Osteoblast (primary cell): ENCODE measurements at regions not wholly inside any gene's neighbourhood (a gene's known extent, or its start where the extent isn't known, plus 50 kb on each side); places are given as distances from the start of the nearest gene placed in this dataset.

Experiments used
- DNase-seq: peaks from one replicate; pipeline ENCODE4 v3.0.0; 2011; ENCODE audit warnings: low spot score, mixed read lengths; ENCODE audit not compliant: insufficient read length; ENCODE audit errors: missing footprints
- H2AFZ ChIP-seq: 2 replicates; pipeline ENCODE4 v1.6.0; 2011; ENCODE audit warnings: mild to moderate bottlenecking, low read length
- H3K27ac ChIP-seq: 2 replicates; pipeline ENCODE4 v1.5.1; 2011; ENCODE audit warnings: mild to moderate bottlenecking, low read depth, low read length, moderate library complexity
- H3K27me3 ChIP-seq: 2 replicates; pipeline ENCODE4 v1.6.0; 2012; ENCODE audit warnings: mild to moderate bottlenecking, control low read depth, inconsistent platforms, low read length, moderate library complexity; ENCODE audit not compliant: insufficient read depth
- H3K36me3 ChIP-seq: 2 replicates; pipeline ENCODE4 v1.5.1; 2011; ENCODE audit warnings: mild to moderate bottlenecking, low read length, control low read depth, moderate library complexity; ENCODE audit not compliant: insufficient read depth
- H3K4me1 ChIP-seq: 2 replicates; pipeline ENCODE4 v1.5.1; 2011; ENCODE audit warnings: mild to moderate bottlenecking, low read length, control low read depth, moderate library complexity; ENCODE audit not compliant: insufficient read depth
- H3K4me2 ChIP-seq: 2 replicates; pipeline ENCODE4 v1.6.0; 2011; ENCODE audit warnings: mild to moderate bottlenecking, low read length; ENCODE audit not compliant: insufficient read depth
- H3K4me3 ChIP-seq: fragments of 200-600 bp; sonication (generic); 3 replicates; pipeline ENCODE4 v1.5.1; 2012; ENCODE audit warnings: mild to moderate bottlenecking, low read length, inconsistent platforms; ENCODE audit not compliant: insufficient read depth
- H3K79me2 ChIP-seq: 2 replicates; pipeline ENCODE4 v1.6.0; 2012; ENCODE audit warnings: mild to moderate bottlenecking, low read length, control low read depth, inconsistent platforms; ENCODE audit not compliant: insufficient read depth
- H3K9me3 ChIP-seq: 2 replicates; pipeline ENCODE4 v1.5.1; 2011; ENCODE audit warnings: low read depth, low read length, control low read depth
- H4K20me1 ChIP-seq: 2 replicates; pipeline ENCODE4 v1.6.0; 2012; ENCODE audit warnings: mild to moderate bottlenecking, low read length, control low read depth; ENCODE audit not compliant: insufficient read depth
- TF ChIP-seq, protein P1 (sequence below): IDR thresholded peaks from 2 replicates; pipeline ENCODE4 v1.5.1; 2011; ENCODE audit warnings: mild to moderate bottlenecking, low read depth, low read length, moderate library complexity; ENCODE audit errors: extremely low read depth

DNA sequence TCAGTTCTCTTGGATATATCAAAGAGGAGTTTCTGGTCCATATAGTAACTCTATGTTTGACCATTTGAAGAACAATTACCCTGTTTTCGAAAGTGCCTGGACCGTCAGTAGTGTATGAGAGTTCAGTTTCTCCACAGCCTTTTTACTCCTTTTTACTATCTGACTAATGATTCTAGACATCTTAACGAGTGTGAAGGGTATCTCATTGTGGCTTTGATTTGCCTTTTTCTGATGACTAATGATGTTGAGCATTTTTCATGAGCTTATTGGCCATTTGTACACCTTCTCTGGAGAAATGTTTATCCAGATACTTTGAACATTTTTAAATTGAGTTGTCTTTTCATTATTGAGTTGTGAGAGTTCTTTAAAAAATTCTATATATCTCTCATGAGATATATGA, 114.9 kb upstream of the ATXN1 start:
- H3K4me3 ChIP-seq = no peak overlapping the region
- no peak for DNase-seq
- H4K20me1 ChIP-seq = no peaks in the 10 kb centered on the region
- H3K27me3 ChIP-seq = peaks cover 15% of the 10 kb centered on the region
- no peaks in the 10 kb centered on the region for H3K9me3 ChIP-seq
- H3K79me2 ChIP-seq = no peaks in the 10 kb centered on the region
- H3K36me3 ChIP-seq = no peaks in the 10 kb centered on the region
- H2AFZ ChIP-seq = no peak overlapping the region
- H3K4me1 ChIP-seq = no peaks in the 10 kb centered on the region
- no peak overlapping the region for H3K4me2 ChIP-seq
- TF ChIP-seq, protein P1, sequence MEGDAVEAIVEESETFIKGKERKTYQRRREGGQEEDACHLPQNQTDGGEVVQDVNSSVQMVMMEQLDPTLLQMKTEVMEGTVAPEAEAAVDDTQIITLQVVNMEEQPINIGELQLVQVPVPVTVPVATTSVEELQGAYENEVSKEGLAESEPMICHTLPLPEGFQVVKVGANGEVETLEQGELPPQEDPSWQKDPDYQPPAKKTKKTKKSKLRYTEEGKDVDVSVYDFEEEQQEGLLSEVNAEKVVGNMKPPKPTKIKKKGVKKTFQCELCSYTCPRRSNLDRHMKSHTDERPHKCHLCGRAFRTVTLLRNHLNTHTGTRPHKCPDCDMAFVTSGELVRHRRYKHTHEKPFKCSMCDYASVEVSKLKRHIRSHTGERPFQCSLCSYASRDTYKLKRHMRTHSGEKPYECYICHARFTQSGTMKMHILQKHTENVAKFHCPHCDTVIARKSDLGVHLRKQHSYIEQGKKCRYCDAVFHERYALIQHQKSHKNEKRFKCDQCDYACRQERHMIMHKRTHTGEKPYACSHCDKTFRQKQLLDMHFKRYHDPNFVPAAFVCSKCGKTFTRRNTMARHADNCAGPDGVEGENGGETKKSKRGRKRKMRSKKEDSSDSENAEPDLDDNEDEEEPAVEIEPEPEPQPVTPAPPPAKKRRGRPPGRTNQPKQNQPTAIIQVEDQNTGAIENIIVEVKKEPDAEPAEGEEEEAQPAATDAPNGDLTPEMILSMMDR = no peak
- no peak overlapping the region for H3K27ac ChIP-seq

DNA sequence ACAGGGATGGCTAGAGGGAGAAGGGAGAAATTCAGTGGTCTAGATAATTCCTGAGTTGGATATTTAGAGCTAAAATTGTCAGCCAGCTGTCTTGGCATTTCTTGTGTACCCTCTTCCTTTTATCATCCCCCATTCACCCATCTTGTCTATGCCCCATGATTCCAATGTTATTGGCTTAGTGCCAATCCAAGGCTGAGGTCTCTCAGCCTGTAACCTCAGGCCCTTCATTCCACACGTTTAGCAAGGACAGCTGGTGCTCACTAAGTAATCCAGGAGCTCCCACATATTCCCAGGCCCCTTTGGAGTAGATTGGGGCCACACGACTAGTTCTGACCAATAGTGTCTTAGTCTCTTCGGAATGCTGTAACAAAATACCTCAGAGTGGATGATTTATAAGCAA, 112.4 kb upstream of the ATXN1 start:
- no peaks in the 10 kb centered on the region for H4K20me1 ChIP-seq
- no peaks in the 10 kb centered on the region for H3K79me2 ChIP-seq
- DNase-seq = no peak
- H3K27ac ChIP-seq = no peak overlapping the region
- no peak overlapping the region for H3K4me3 ChIP-seq
- H3K4me2 ChIP-seq = no peak overlapping the region
- no peaks in the 10 kb centered on the region for H3K36me3 ChIP-seq
- H3K9me3 ChIP-seq = no peaks in the 10 kb centered on the region
- H2AFZ ChIP-seq = no peak overlapping the region
- no peaks in the 10 kb centered on the region for H3K4me1 ChIP-seq
- peaks cover 21% of the 10 kb centered on the region for H3K27me3 ChIP-seq
- TF ChIP-seq, protein P1 = no peak

DNA sequence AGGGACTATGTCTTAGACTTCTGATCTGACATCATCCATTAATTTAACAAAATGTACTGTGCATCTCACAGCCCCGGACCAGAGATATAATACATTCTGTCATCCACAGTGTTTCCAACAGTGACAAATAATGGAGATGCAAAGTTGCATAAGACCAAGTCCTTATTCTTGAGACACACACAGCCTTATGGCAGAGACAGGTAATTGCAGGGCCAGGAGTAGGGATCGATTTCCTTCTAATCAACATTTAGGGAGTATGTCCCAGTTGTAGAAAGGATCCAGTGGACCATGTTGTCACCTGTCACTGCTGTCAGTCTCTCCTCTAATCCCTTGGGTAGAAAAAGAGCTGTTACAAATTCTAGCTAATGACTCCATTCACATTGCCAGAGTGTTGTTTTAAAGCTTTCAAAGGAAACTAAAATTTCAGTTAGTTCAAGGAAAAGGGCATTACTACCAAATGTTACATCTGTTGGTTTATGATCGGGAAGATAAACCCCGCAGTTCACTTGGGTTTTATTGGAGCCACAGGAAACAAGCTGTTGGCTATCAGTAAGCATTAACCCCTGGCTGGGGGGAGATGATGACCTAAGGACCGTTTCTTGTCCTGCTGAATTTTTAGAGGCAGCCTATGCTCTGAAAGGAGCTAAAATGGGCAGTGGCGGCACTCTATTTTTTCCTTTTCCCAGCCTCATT, 111.4 kb upstream of the ATXN1 start:
- H3K79me2 ChIP-seq = no peaks in the 10 kb centered on the region
- peaks cover 24% of the 10 kb centered on the region for H3K27me3 ChIP-seq
- H3K4me3 ChIP-seq = no peak overlapping the region
- TF ChIP-seq, protein P1 = no peak
- no peaks in the 10 kb centered on the region for H3K9me3 ChIP-seq
- no peaks in the 10 kb centered on the region for H3K4me1 ChIP-seq
- no peak overlapping the region for H3K27ac ChIP-seq
- peak; percentile 15 for DNase-seq
- H3K4me2 ChIP-seq = no peak overlapping the region
- no peak overlapping the region for H2AFZ ChIP-seq
- no peaks in the 10 kb centered on the region for H3K36me3 ChIP-seq
- H4K20me1 ChIP-seq = no peaks in the 10 kb centered on the region

- Histone ChIP-seq H2AFZ (no peak overlapping the region), H3K9me3 (no peaks in the 10 kb centered on the region), H3K4me2 (no peak overlapping the region), H3K4me3 (no peak overlapping the region), H4K20me1 (no peaks in the 10 kb centered on the region), H3K4me1 (no peaks in the 10 kb centered on the region), H3K36me3 (no peaks in the 10 kb centered on the region), H3K27me3 (peaks cover 24% of the 10 kb centered on the region), H3K27ac (no peak overlapping the region), H3K79me2 (no peaks in the 10 kb centered on the region)
- DNase-seq = no peak
- TF ChIP-seq, protein P1 = no peak
Measured at GRCh38 chr6:16871047-16871446, 109.8 kb upstream of the ATXN1 start.
